HG02798 (cell line): ENCODE measurements at regions not wholly inside any gene's neighbourhood (a gene's known extent, or its start where the extent isn't known, plus 50 kb on each side); places are given as distances from the start of the nearest gene placed in this dataset.
"Not testable (repeated sequence)": the region's sequence is repeated elsewhere in the genome, so short reads cannot be mapped to it uniquely, and the experiment has no call there.

Source experiments
- ATAC-seq: cut with Tn5 transposase; IDR thresholded peaks from one replicate; pipeline ENCODE4 v1.9.1; 2021; ENCODE audit warnings: mild to moderate bottlenecking; ENCODE audit not compliant: unreplicated experiment, poor library complexity

DNA sequence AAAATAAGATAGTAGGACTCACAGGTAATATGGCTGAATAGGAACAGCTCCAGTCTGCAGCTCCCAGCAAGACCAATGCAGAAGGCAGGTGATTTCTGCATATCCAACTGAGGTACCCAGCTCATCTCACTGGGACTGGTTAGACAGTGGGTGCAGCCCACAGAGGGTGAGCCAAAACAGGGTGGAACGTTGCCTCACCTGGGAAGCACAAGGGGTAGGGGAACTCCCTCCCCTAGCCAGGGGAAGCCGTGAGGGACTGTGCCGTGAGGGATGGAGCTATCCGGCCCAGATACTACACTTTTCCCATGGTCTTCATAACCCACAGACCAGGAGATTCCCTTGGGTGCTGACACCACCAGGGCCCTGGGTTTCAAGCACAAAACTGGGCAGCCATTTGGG lies 114.8 kb upstream of the GNAI1 start:
- not testable (repeated sequence) for ATAC-seq

DNA sequence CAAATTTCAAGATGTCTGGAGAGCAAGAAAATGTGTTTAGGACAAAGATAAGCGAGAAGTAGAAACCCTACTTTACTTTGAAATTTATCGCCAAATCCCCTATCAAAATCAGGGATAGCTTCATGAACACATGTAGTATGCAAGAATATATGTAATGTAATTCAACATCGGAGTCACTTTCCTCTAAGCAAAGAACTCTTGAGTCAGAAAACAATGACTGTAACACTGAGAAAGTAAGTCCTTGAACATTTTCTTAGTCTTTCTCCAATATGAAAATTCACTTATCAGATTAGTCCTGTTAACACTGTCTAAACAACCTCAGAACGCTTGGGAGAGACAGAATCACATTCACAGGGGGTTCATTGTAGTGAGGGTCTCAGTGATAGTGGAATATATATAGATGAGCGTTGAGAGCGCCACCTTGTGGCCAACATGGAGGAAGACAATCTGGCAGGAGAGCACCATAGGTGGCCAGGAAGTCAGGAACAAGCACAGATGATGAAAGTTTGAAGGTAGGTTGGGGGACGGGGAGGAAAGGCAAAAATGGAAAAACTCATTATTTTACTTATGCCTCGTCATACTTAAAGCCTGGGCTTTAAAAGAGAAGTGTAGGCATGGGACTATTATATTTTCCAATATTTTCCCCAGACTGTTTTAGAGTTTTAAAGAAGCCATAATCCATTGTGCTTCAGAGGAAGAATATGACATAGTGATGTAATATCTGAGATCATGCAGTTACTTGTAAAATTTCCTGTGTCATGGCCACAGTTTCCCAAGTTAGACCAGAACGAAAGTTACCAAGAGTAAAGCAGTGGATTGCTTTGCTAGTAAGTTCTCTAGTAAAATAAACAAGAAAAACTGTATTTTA lies 115.5 kb upstream of the GNAI1 start:
- ATAC-seq: peak; percentile 92

DNA sequence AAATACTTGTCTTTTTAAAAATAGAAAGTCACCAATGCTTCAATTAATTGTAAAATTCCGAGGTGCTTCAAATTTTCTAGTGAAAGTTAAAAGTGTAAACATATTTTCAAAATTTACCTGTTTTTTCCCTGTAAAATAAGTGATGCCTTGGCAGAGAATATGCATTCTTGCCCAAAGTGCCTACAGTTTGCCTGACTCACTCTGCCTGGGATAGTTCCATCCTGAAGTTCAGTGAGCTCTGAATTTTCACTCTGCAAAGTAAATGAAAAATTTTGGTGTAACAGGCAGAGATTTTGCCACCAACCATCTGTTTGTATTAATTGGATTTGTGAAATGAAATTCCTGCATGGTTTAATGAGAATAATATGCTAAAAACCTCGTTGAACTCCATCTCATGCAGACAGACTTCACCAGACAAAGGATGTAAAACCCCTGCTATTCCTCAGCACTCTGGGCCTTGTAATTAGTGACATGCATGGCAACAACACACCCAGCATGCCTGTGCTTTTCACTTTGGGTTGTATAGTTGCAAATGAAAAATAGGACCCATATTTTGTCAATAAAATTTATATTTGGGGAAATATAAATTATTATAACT lies 117.4 kb upstream of the GNAI1 start:
- no peak for ATAC-seq

DNA sequence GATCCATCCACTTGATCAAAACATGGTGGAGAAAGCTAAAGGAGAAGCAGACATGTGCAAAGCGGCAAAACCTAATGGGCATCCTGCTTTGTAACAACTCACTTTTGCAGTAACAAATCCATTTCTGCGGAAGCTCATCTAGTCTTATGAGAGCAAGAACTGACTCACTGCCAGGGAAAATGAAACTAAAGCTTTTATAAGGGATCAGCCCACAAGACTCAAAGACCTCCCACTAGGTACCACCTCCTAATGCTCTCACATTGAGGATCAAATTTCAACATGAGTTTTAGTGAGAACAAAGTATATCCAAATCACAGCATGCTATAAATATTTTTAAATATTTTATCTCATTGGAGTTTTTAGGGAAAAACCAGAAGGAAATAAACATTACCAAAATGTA lies 120.1 kb upstream of the GNAI1 start:
- ATAC-seq: no peak

DNA sequence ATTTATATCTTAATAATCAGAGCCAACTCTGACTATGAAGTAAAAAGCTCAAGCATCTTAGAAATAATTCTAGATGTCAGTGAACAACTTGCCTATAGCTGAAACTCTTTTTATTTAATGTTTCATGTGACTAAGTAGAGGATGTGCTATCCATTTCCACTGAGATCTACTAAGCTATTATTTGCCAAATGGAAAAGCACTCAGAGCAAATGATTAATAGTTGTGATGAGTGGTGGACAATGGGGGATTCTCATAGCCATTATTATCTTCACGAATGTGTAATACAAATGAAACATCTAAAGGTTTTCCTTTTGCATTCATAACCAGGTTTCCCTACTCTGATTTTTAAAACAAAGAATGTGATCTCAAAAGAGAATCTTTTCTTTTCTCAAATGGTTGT lies 126.6 kb upstream of the GNAI1 start:
- ATAC-seq: no peak

DNA sequence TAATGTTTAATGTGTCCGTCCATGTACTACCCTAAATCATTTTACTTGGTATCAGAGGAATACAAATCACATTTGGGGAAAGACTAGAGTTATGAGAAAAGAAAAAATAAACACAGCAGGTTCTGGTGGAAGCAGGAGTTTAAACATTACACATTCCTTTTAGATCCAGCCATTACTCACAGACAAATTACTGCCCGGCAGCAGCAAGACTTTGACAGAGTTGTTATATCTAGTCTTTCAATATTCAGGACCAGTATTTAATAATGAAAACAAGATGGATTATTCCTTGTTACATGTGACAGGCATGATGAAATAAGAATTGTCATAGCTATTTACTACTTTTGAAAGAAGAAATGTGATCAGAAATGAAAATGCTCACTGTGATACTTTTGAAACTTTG lies 131.8 kb upstream of the GNAI1 start:
- ATAC-seq: no peak

DNA sequence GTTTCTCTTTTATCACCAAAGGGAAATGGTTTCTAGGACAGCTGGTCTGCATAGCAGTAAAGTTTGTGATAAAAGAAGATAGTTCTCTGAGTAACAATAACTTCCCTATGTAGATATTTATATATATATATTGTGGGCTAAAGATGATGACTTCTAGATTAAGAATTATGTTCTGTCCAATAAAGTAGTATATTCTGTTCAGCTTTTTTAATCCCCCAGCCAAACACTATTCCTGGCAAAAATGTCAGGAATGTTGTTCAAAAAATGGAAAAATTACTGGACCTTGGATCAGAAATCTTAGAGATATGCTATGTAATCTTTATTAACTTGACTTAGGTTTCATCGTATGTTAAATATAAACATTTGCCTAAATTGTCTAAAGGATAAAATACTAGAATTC lies 136.3 kb upstream of the GNAI1 start:
- ATAC-seq: no peak

DNA sequence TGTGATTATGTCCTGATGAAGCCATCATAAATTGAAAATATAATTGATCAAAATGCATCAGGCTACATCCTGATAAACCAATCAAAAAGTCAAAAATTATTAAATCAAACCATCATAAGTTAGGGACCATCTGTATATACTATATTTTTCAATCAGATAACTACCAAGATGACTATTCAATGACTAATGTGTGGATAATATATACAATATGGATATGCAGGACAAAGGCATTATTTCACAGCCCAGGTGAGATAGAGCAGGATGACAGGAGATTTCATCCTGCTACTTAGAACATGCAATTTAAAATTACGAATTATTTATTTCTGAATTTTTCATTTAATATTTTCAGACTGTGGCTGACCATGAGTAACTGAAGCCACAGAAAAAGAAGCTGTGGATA lies 137.3 kb upstream of the GNAI1 start:
- ATAC-seq: no peak

DNA sequence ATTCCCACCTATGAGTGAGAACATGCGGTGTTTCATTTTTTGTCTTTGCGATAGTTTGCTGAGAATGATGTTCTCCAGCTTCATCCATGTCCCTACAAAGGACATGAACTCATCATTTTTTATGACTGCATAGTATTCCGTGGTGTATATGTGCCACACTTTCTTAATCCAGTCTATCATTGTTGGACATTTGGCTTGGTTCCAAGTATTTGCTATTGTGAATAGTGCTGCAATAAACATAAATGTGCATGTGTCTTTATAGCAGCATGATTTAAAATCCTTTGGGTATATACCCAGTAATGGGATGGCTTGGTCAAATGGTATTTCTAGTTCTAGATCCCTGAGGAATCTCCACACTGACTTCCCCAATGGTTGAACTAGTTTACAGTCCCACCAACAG lies 138.9 kb upstream of the GNAI1 start:
- ATAC-seq: not testable (repeated sequence)

DNA sequence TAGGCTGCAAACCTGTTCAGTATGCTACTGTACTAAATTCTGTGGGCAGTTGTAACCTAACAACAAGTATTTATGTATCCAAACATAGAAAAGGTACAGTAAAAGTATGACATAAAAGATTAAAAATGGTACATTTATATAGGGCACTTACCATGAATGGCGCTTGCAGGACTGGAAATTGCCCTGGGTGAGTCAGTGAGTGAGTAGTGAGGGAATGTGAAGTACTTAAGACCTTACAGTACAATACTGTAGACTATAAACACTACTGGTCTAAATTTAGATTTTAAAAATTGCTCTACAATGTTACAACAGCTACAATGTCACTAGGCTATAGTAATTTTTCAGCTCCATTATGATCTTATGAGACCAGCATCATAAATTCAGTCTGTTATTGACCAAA lies 146.0 kb upstream of the GNAI1 start:
- no peak for ATAC-seq

DNA sequence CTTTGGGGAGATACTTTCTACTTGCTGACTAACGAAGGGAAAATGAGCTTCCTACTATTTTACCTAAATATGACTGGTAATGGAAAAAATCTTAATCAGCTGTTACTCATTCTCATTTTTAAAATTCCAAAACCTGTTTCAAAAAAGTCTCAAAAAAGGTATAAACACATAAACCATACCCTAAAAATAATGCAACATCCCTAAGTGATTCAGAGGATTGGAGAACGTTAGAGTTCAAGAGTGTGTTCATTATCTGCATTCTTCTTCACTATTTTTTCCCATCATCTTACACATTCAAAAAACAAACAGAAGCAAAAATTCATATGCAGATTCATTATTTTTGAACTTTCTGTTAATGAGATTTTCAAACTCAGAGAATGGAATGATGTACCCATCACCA lies 150.4 kb upstream of the GNAI1 start:
- ATAC-seq: no peak

DNA sequence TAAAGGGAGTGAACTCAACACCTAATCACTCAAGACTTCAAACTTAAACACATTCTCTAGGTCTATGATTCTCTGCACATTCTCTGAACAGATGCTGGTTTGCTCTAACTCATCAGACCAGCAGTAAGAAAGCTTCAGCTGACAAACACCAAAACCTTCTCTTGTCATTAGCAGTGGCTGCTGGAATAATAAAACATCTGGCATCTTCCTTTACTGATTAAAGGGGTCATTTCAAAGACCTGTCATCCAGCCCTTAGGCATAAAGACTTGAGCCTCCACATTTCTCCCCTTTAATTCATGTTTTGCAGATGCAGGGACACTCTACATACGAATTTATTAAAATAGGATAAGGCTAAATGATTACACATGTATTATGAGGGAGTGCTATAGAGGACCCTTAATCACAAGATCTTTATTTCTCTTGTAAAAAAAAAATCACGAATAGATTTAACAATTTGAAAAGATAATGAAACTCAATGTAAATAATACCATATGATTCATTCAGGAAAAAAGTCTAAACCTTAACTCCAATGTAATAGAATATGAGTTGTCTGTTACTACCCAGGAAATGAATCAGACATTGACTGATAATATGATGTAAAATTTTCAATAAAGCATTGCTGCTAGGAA lies 152.4 kb upstream of the GNAI1 start:
- ATAC-seq: no peak

DNA sequence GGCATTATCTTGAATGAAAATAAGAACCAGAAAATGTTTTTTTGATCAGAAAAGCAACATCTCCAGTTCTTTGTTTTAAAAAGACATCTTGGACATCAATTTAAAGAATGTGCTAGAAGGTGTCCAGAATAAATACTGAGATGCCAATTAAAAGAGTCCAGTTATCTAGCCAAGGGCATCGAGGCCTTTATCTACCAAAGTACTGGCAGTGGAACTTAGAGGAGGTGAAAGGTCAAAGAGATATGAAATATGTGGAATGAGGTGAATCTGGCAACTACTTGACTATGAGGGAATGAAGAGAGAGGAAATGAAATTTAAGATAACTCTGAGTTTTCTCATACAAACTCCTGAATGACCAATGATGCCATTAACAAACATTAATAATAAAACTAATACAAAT lies 154.3 kb upstream of the GNAI1 start:
- ATAC-seq: no peak

DNA sequence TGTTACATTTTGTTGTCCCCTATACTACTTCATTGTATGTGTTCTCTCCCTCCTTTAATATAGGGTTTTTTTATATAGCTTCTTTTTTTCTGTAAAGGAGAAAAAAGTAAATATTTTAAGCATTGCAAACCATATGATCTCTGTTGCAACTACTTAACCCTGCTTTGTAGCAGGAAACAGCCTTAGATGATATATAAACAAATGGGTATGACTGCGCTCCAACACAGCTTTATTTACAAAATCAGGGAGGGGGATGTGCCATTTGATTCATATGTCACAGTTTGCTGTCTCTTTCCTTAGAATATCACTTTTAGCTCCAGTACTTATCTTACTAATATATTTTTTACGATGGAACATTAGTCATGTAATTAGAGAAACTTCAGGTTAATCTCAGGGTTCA lies 155.2 kb upstream of the GNAI1 start:
- no peak for ATAC-seq

DNA sequence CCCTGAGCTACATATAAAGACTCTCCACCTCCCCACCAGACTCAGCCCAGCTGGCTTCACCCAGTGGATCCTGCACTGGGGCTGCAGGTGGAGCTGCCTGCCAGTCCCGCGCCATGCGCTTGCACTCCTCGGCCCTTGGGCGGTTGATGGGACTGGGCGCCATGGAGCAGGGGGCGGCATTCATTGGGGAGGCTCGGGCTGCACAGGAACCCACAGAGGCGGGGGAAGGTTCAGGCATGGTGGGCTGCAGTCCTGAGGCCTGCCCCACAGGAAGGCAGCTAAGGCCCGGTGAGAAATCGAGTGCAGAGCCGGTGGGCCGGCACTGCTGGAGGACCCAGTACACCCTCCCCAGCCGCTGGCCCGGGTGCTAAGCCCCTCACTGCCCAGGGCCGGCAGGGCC lies 157.2 kb upstream of the GNAI1 start:
- ATAC-seq: no peak

DNA sequence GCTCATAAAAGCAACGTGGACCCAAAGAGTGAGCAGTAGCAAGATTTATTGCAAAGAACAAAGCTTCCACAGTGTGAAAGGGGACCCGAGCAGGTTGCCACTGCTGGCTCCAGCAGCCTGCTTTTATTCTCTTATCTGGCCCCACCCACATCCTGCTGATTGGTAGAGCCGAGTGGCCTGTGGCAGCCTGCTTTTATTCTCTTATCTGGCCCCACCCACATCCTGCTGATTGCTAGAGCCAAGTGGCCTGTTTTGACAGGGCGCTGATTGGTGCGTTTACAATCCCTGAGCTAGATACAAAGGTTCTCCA lies 158.0 kb upstream of the GNAI1 start:
- ATAC-seq: not testable (repeated sequence)

DNA sequence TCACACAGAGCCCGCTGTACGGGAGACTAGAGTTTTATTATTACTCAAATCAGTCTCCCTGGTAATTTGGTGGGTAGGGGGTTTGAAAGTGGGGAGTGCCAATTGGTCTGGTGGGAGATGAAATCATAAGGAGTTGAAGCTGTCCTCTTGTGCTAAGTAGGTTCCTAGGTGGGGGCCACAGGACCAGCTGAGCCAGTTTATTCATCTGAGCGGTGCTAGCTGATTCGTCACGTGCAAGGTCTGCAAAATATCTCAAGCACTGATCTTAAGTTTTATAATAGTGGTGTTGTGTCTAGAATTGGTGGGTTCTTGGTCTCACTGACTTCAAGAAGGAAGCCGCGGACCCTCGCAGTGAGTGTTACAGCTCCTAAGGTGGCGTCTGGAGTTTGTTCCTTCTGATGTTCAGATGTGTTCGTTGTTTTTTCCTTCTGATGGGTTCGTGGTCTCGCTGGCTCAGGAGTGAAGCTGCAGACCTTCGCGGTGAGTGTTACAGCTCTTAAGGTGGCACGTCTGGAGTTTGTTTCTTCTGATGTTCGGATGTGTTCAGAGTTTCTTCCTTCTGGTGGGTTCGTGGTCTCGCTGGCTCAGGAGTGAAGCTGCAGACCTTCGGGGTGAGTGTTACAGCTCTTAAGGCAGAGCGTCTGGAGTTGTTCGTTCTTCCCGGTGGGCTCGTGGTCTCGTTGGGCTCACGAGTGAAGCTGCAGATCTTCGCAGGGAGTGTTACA lies 158.5 kb upstream of the GNAI1 start:
- ATAC-seq: not testable (repeated sequence)

DNA sequence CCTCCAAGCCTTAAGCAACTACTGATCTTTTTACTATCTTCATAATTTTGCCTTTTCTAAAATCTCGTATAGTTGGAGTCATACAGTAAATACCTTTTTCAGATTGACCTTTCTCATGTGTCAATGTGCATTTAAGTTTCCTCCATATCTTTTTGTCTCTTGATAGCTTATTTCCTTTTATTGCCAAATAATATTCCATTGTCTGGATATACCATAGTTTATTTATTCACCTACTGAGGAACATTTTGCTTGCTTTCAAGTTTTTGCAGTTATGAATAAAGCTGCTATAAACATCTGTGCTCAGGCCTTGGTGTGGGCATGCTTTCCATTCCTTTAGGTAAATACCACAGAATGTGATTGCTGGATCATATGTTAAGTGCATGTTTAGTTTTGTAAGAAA lies 161.2 kb upstream of the GNAI1 start:
- ATAC-seq: no peak

DNA sequence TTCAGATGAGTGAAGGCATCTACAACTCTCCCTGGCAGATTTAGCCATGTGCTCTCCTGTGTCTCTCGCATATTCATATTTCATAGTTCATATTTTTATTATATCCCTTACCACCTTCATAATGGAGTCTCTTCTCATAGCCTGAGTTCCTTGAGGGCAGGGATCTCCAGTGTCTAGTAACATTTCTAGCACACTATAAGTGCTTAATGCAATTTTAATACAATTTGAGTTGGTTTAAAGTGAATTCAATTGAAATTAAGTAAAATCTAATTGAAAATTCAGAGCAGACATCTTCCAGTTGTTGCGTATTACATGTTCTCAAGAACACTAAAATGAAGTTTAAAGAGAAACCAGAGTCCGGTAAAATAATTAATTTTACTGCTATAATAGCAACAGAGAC lies 163.6 kb upstream of the GNAI1 start:
- ATAC-seq: no peak

DNA sequence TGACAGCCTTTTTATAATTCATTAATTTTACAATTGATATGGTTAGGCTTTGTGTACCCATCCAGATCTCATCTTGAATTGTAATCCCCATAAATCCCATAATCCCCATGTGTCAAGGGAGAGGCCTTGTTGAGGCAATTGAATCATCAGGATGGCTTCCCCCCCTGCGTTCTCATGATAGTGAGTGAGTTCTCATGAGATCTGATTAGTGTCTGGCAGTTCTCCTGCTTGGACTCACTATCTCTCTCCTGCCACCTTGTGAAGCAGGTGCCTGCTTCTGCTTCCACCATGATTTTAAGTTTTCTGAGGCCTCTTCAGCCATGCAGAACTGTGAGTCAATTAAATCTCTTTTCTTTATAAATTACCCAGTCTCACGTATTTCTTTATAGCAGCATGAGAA lies 165.7 kb upstream of the GNAI1 start:
- ATAC-seq: no peak

DNA sequence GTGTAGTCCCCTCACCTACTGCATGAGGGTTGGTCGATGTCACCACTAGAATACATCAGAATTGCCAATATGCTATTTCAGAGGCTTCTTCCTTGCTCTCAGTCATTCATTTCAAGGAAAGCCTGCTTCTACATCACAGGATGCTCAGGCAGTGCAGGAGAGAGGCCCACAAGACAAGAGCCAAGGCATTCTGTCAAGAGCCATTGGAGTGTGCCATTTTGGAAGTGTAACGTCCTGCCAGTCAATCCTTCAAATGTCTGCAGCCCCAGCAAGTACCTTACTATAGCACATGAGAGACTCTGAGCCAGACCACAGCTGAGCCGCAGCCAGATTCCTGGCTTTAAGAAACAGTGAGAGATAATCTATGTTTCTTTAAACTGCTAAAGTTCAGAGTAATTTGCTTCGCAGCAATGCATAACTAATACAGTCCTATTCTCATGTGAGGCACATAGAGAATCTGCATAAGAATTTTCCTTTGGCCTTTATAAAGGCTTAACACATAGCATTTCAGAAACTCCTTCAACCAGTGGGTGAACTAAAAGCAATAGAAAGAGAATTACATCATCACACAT lies 166.5 kb upstream of the GNAI1 start:
- ATAC-seq: no peak
